HG03103 (cell line): ENCODE measurements at regions not wholly inside any gene's neighbourhood (a gene's known extent, or its start where the extent isn't known, plus 50 kb on each side); places are given as distances from the start of the nearest gene placed in this dataset.

Experiments
- ATAC-seq: cut with Tn5 transposase; IDR thresholded peaks from one replicate; pipeline ENCODE4 v1.9.1; 2021; ENCODE audit warnings: low read depth; ENCODE audit not compliant: unreplicated experiment

DNA sequence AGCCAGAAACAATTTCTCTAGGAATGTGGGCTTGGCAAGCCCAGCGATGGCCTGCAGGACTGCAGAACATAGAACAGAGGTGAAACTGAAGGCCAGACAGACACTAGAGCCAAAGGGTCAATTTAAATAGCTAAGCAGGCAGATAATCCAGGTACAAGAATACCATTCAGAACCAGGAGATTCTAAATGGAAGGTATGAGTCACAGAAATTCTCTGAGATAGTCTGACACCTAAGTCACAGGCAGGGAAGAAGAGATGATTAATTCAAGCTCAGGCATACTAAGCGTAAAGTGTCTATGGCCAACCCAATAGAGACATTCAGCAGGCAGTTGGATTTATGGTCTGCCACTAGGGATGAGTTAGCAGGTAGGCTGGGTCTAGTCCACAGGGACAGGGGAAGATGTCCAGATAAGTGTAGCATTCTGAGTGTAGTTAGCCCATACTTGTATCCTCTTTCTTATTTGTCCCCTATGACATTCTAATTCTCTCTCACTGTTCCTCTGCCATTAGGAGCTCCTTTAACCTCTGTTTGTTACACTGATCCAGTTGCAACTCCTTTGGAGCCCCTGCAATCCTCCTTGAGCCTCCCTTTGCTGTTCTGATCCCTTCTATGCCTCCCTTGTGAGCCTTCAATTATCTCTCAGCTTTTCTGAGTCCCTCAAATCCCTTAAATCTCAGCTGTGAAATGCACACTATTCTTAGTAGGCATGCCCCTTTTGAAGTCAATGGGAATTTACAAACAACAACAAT is 383.8 kb downstream of the LMO4 start:
- no peak for ATAC-seq

DNA sequence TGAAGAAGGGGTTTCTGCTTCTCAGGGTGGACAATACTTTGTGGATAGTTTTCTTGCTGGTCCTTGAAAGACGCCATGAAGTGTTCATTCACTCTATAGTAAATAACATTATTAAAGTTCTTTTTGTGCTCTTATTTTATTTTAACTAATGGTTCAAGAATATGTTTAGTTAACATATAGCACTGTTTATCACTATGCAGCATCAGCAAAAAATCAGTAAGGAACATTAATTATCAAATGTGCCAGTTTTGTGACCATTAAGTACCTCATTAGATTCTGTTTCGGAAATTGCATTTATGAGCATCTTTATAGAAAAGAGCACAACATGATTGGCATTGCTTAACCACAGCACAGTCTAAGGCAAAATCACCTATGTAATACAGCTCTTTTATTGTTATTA is 385.6 kb downstream of the LMO4 start:
- no peak for ATAC-seq

DNA sequence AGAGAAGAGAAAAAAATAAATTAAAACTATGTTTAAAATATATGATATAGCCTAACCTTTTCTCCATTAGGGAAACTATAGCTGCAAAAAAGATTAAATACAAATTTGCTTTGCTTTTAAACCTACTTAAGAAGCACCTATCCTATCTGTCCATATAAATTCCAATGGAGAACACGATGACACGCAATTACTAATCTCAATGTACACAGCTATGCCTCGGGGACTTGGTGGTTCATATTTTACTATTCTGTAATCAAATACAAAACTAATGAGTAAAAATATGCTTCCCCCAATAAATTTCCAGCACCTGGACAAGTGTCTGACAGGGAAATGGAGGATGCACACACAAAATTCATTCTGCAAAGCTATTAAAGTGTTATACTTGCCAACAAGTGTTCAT is 386.4 kb downstream of the LMO4 start:
- no peak for ATAC-seq

DNA sequence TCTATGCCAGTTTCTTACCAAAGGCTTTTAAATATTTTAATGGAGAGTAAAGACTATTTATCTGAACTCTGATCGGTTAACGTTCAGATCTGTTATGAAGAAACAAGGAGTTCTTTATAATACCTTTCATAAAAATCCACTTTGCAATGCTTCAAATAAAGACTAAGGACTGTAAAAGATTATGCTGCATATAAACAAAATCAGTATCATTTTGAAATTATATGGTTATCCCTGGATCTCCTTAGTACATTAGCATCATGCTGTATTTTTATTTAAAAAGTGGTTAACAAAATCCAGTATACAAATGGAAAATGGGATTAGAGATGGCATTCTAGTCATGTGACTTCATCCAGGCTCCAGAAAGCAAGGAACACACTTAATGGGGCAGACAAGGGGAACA is 386.8 kb downstream of the LMO4 start:
- no peak for ATAC-seq

DNA sequence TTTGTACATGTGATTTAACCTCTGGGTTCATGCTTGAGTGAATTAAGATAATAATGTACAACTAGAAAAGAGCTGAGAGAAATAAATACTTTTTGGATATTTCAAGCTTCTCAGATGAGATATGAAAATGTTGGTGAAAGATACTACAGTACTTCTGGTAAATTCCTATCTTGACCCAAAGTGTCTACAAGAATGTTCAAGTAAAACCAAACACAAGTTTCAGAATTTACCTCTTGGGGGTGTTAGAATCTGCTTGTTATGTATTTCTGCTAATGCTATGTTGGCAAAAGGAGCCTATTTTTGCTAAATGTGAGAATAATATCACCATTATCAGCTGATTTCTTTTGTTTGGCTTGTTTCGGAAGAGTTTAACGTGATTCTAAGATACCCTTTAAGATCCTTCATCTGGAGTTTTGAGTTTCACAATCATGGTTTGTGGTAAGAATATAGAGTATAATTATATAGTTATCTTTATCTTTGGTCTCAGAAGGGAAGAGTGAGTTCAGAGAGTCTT is 388.5 kb downstream of the LMO4 start:
- no peak for ATAC-seq

DNA sequence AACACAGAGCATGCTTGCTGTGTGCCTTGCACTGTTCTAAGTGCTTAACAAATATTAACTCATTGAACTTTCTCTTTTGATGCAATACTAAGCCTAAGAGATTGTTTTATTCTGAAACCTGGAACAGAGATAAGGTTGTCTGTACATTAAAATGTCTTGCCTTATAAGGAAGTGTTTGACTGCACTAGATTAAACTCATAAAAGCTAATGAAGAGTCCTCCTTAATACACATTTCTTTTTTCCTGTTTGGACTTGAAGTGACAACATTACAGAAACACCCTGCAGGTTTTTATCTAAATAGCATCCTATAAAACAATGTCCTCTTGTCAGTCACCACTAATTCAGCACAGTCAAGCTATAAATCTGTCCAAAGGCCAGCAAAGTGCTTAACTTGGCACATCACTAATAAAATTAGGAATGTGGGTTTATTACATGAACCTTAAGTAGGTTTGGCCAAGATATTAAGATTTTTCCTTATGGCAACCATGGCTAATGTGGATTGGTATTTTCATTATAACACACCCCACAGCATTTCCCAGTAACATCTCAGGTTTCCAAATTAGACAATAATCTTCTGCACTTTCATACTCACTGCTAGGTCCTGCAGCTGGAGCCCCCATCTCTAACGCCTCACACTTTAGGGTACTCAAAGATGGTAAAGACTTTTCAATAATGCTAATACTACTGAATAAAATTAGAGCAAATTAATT is 389.7 kb downstream of the LMO4 start:
- no peak for ATAC-seq

DNA sequence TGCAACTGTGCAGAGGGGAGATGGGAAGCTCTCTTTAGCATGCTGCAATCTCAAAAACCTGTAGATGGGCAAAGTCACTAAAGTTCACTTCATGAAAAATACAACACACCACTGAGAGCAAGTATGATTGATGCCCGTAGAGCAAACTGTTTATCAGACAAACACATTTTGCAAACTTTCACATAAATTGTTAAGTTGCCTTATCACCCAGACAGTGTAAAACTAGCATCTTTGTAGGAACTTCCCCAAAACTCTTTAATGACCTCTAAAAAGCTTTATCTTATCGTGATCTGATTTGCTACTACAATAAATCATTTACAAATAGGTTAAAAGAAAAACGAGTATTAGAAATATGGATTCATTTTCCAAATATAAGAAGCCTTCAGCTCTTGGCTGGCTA is 391.0 kb downstream of the LMO4 start:
- no peak for ATAC-seq

DNA sequence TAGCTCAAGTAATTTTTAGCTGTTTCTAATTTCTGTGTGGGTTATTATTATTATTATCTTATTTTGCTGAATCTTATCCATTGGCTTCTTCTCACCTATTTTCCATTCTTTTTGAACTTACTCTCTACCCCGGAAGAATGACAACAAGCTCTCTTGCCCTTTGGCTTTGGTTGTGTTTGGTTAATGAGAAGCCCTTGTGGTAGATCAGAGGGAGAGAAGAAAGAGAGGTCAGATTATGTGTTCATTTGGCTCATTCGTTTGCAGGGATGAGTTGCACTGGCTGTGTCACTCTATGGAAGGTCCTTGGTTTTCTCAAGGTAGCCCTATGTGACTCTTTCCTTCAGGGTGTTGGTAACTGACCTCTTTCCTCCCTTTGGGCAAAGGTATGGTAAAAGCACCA is 391.9 kb downstream of the LMO4 start:
- no peak for ATAC-seq

DNA sequence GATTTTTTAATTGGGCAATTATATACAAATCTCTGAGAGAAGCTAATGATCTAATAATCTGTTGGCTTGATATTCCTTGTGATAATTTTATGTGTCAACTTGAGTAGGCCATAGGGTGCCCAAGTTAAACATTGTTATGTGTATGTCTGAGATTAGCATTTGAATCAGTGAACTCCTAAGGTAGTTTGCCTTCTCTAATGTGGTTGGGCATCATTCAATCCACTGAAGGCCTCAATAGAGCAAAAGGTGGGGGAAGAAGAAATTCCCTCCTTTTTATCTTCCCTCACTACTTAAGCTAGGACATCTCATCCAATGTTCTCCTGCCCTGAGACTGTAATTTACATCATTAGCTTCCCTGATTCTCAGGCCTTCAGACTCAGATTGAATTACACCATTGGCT is 394.5 kb downstream of the LMO4 start:
- ATAC-seq: no peak

DNA sequence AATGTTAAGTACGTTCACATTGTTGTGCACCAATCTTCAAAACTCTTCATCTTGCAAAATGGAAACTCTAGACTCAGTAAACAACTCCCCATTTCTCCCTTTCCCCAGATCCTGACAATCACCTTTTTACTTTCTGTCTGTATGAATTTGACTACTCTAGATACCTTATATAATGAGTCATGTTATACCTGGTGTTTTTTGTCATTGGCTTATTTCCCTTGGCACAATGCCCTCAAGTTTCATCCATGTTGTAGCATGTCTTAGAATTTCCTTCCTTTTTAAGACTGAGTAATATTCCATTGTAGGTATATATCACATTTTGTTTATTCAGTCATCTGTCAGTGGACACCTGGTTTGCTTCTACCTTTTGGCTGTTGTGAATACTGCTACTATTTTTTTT is 399.5 kb downstream of the LMO4 start:
- no peak for ATAC-seq

DNA sequence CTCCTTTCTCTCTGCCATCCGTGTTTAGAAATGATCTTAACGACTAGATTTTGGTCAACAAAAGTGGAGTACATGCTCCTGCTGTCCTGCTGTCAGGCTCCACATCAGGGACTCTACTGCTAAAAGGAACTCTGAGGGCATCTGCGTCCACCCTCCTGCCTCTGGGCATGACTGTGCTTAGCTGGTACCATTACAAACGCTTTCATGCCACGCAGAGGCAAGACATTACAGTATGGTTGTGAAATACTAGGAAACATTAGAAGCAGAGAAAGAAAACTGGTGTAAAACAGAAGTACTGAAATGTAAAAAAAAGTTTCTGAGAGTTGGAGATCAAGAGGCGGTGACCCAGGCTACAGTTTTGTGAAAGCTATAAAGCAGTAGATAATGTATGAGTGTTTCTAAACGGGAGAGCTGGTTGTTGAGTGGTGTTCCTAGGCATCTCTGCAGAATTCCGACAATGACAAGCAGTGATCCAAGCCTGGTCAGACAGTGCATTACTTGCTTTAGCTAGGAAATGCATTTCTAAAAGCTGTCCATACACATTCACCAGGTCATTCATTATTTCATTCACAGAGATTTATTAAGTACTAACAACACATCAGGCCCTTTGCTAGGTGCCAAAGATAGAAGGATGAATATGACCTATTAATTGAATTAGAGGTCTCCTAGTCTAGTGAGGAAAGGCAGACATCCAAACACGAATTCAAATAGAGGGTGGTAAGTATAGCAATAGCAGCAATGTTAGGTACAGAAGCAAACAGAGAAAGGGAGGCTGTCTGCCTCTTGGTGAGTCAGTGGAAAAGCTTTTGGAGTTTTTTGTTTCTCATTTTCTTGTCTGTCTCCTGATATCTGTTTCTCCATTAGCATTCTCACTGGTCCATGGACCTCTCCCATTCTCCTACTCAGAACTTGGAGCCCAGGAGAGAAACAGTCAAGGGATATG is 401.9 kb downstream of the LMO4 start:
- no peak for ATAC-seq

DNA sequence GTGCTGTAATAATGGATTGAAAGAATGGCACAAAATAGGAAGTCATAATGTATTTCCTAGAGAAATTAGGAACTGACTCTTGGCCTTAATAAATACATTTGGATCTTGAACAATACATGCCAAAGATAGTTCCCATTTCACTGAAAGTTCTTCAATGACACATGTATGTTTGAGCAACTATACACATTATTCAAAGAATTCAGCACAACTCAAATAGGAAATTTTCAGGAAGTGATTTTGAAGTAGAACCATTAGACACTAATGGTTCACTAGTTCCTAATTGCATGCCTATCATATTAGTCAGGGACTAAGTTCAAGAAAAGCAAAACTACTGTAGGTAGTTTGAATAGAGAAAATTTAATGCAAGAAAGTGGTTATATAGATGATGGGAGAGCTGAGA is 404.7 kb downstream of the LMO4 start:
- ATAC-seq: no peak

DNA sequence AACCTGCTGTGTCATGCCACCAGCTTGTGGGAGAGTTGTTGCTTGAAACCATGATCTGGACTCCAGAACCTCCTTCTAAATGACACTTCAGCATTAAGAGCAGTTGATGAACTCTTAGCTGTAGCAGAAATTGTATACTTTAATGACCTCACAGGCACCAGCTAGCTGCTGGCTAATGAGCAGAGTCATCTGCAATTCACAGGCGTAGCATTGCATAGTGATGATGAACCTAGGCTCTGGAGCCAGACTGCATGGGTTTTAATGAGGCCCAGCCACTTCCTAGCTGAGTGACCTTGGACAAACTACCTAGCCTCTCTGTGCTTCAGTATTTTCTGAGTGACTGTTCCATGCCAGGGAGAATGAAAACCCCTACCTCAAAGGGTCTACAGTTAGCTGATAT is 407.1 kb downstream of the LMO4 start:
- ATAC-seq: no peak

DNA sequence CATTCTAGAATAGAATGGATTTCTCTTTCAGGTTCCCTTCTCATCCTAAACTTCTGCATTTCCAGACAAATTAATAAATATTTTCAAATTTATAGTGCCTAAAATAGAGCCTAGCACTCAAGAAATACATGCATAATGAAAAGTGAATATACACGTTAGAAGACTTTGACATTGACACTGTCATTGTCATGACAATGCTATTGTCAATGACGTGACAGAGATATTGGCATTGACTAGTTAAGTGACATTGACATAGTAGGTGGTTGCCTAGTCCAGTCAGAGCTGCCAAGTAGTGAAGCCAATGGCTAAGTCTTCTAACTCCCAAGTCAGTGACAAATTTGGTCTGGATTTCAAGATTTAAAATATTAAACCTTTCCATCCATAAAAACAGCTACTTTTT is 410.5 kb downstream of the LMO4 start:
- no peak for ATAC-seq

DNA sequence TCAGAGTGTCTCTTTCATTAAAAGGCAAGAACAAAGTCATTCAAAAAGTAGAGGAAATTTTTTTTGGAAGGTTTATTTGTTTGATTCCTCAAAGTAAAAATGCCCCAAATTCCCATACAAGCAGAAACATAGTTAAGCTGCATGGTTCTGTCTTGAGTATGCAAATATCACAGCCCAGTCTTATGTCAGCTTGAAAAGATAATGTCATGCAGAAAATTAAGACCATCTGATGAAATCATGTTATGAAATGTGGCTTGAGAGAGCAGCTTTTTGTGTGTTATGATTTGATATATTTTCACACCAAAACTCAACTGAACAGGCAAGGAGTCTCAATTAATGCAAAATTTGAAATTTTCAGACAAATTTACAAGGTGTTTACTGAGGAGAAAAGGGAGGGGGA is 411.0 kb downstream of the LMO4 start:
- ATAC-seq: no peak

DNA sequence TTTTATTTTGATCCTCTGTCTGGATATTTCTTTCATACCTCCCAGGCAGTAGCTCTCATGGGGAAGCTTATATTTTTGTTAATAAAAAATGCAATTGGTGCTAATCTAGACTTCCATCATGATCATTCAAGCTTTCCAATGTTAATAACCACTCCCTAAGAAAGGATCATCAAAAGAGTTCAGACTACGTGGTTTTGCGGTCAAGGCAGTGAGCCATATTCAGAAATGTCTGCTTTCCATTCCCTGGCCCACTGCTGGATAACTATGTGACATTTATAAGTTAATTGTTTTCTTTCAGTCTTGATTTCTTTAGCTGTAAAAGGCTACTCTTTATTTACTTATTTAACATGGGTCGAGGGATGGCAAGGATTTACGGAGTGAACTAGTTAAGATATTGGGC is 414.6 kb downstream of the LMO4 start:
- ATAC-seq: no peak

DNA sequence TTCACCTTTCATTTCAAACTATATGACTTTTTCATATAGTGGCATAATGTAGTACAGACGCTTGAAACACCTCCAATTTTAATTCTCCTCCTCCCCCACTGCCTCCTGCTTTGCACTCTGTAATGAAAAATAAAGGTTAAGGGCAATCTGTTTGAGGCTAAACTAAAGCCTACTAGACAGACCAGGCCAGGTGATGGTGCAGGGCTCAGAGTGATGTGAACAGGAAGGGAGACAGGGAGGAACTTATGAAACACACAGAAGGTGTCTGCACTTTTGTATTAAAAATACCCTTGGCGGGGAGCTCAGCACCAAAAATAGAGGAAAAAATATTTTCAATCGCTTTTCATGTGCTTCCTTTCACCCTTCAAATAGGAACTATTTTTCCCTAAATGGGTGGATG is 415.4 kb downstream of the LMO4 start:
- no peak for ATAC-seq

DNA sequence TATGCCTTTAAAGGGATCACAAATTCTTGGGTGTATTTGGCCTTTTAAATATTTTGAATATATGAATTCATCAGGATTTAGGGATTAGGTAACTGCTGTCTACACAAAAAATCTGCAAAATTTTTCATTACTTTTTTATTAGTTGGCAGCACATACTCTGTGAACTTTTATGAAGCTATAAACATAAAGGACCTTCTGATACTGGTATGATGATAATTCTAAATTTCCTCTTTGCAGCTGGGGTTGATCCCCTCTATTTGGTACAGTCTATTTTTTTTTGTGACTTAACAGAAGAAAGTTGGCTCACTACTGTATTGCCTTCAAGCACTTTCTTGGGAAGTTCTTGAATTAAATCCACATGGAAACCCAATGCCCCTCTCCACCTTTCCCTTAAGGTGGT is 416.1 kb downstream of the LMO4 start:
- no peak for ATAC-seq

DNA sequence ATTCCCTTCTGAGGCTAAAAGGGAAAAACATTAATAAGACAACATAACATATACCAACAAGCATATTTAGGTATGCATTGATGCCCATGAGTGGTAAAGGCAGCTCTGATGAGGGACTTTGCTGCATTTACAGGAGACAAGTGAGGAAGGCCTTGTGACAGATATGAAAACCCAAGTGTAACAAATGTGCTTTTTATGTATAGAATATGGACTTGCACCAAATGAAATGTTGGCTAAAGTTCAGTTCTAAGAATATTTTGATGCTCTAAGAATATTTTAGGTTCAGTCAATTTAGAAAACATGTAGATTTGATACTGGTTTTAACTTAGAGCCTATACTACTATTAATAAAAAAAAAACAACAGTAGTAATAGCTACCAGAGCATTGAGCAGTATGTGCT is 424.7 kb downstream of the LMO4 start:
- no peak for ATAC-seq

DNA sequence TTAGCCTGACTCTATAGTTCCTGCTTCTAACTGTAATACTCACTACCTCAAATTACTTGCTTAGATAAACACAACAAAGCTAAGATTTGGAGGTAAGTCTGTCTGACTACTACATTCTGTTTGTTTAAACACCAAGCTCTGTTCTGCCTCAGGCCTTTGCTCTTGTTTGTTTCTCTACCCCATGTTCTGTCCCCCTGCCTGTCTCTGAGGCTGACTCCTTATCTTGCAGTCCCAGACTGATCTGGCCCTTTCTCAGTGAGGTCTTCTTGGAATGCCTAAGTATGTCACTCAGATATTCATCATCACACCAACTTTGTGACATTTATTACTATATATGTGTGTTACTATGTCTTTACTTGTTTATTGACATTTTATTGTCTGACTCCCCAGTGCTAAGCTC is 425.5 kb downstream of the LMO4 start:
- no peak for ATAC-seq

DNA sequence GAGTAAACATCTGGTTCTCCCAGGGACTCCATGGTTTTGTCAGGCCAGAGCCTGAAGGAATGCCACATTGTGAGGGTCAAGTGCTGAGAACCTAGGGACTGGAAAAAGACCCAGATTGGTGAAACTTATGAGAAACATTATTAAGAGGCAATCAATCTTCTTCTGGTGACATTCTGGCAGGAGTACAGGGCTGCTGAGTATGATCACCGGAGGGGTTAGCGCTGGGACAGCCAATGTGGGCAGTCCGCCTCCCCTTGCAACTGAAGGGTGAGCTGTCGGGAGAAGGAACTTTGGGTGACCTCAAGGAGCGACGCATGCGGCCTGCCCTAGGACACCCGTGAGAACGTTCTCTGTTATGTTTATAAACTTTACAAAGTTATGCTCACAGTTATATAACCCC is 429.0 kb downstream of the LMO4 start:
- ATAC-seq: no peak
